ENCODE measurements at regions not wholly inside any gene's neighbourhood (a gene's known extent, or its start where the extent isn't known, plus 50 kb on each side); places are given as distances from the start of the nearest gene placed in this dataset.

DNA sequence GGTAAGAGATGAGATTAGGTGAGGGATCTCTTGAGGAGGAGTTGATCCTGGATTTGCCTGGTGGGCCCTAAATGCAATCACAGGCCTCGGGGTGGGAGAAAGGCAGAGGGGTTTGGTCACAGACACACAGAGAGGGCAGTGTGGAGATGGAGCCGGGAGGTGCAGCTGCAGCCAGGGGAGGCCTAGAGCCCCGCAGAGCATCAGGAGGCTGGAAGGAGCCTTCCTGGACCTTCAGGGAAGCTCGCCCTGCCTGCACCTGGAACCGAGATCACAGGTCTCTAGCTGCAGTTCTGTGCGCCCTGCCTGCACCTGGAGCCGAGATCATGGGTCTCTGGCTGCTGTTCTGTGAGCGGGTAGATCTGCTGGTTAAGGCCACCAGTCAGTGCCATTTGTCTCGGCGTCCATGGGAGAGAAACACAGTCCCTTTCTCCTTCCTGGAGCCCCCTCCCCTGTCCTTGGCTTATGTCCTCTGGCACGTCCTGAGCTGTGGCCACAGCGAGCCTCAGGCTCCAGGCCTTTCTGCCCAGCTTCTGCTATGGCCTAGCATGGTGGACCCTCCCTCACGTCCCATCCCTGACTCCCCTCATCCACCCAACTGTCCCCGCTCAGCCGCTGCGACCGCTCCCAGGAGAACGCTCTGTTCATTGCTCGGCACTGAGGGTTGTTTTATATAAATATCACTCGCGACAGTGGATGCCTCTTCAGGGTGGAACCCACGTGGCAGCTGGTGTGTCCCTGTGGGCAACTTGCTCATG lies 112.0 kb downstream of the DACT2 start:
- WGBS (ENCODE audit: insufficient coverage): 77% methylated on average over 13 of the region's 22 CpGs
- POLR2A ChIA-PET: no interaction called here
- Histone ChIP-seq H3K9me3 (ENCODE audit: control extremely low read depth in 1 of 3, control insufficient read depth in 2 of 3, insufficient read depth in 1 of 3, low read length in 2 of 3) (peaks cover 0 to 27% (median 0%) of the 10 kb centered on the region in 3 donors), H3K4me3 (ENCODE audit: control extremely low read depth in 1 of 5, extremely low read depth in 1 of 5, insufficient read depth in 1 of 5, low read depth in 2 of 5, low read length in 4 of 5) (no peak overlapping the region), H3K4me2 (replicated peaks; ENCODE audit: low read depth, low read length, poor library complexity, severe bottlenecking) (no peak overlapping the region), H3K4me1 (ENCODE audit: control insufficient read depth in 2 of 2, insufficient read depth in 2 of 2, low read length in 2 of 2) (no peaks in the 10 kb centered on the region), H3K9ac (ENCODE audit: low read length) (no peak overlapping the region), H4K20me1 (ENCODE audit: control insufficient read depth, insufficient read depth, low read length, poor library complexity, severe bottlenecking) (no peaks in the 10 kb centered on the region), H3K79me2 (ENCODE audit: control insufficient read depth, insufficient read depth, low read length) (no peaks in the 10 kb centered on the region), H3K27ac (ENCODE audit: low read length in 2 of 2) (no peak overlapping the region), H3K27me3 (replicated peaks in 1 of 4; ENCODE audit: control extremely low read depth in 1 of 4, control insufficient read depth in 3 of 4, insufficient read depth in 4 of 4, low read length in 3 of 4) (no peaks in the 10 kb centered on the region), H2AFZ (ENCODE audit: insufficient read depth, low read depth, low read length, poor library complexity, severe bottlenecking) (no peak overlapping the region), H3K36me3 (replicated peaks in 1 of 2; ENCODE audit: control extremely low read depth in 1 of 2, control insufficient read depth in 1 of 2, extremely low read depth in 1 of 2, insufficient read depth in 2 of 2, low read length in 1 of 2) (no peaks in the 10 kb centered on the region)
- intact Hi-C loops (cut with micrococcal nuclease): no loop called here
- H3K4me1 Mint-ChIP-seq: no peaks in the 10 kb centered on the region
- DNase-seq: no peak
- no peak overlapping the region for H3K27ac Mint-ChIP-seq
- no peaks in the 10 kb centered on the region for H3K27me3 Mint-ChIP-seq
- CTCF ChIA-PET: no interaction called here
- peaks cover 1% of the 10 kb centered on the region for H3K9me3 Mint-ChIP-seq (ENCODE audit: insufficient read depth)
- TF ChIP-seq EZH2 (IDR thresholded peaks at IDR 0.05; ENCODE audit: borderline replicate concordance, insufficient read depth, low read depth, low read length, poor library complexity, severe bottlenecking): no peak
- TF ChIP-seq, protein P1, sequence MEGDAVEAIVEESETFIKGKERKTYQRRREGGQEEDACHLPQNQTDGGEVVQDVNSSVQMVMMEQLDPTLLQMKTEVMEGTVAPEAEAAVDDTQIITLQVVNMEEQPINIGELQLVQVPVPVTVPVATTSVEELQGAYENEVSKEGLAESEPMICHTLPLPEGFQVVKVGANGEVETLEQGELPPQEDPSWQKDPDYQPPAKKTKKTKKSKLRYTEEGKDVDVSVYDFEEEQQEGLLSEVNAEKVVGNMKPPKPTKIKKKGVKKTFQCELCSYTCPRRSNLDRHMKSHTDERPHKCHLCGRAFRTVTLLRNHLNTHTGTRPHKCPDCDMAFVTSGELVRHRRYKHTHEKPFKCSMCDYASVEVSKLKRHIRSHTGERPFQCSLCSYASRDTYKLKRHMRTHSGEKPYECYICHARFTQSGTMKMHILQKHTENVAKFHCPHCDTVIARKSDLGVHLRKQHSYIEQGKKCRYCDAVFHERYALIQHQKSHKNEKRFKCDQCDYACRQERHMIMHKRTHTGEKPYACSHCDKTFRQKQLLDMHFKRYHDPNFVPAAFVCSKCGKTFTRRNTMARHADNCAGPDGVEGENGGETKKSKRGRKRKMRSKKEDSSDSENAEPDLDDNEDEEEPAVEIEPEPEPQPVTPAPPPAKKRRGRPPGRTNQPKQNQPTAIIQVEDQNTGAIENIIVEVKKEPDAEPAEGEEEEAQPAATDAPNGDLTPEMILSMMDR (IDR thresholded peaks at IDR 0.05): no peak
- ATAC-seq (ENCODE audit: low read depth): no peak
- H3K4me3 Mint-ChIP-seq: no peak overlapping the region

DNA sequence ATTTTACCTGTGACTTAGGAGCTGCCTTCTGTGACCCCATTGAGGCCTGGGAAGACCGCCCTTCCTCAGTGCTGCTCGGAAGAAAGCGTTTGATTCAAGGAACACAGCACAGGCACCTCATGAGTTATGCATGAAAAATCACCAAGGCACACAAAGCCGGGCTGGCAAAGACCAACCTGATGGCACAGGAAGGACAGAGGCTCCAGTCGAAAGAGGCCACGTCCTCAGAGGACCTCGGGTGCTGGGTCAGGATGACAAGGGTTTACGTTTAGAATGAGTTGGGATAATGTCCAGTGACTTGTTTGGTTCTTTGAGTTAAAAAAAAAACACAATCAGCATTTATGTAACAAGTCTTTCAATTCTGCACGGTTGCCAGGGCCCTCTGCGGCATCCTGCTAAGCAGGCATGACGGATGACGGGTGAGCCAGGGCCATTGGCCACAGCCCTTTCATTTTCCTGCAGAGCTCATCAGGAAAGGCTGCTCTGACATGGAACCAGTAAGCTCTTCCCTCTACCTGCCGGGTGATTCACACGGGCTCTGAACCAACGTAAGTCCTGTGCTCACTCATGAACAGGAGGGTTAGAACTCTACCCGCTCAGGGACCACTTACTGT lies 112.8 kb downstream of the DACT2 start:
- intact Hi-C loops (cut with micrococcal nuclease): no loop called here
- no peak for DNase-seq
- POLR2A ChIA-PET: no interaction called here

More for the DNA sequence above, 112.8 kb downstream of the DACT2 start:
- TF ChIP-seq, protein P1 (IDR thresholded peaks at IDR 0.05): no peak
- TF ChIP-seq EZH2 (IDR thresholded peaks at IDR 0.05; ENCODE audit: borderline replicate concordance, insufficient read depth, low read depth, low read length, poor library complexity, severe bottlenecking): no peak
- Mint-ChIP-seq H3K27me3 (no peaks in the 10 kb centered on the region), H3K4me1 (no peaks in the 10 kb centered on the region), H3K4me3 (no peak overlapping the region), H3K27ac (no peak overlapping the region), H3K9me3 (ENCODE audit: insufficient read depth) (peaks cover 1% of the 10 kb centered on the region)
- Histone ChIP-seq H3K9me3 (ENCODE audit: control extremely low read depth in 1 of 3, control insufficient read depth in 2 of 3, insufficient read depth in 1 of 3, low read length in 2 of 3) (peaks cover 0 to 24% (median 0%) of the 10 kb centered on the region in 3 donors), H3K9ac (ENCODE audit: low read length) (no peak overlapping the region), H3K4me3 (ENCODE audit: control extremely low read depth in 1 of 5, extremely low read depth in 1 of 5, insufficient read depth in 1 of 5, low read depth in 2 of 5, low read length in 4 of 5) (no peak overlapping the region), H3K27ac (ENCODE audit: low read length in 2 of 2) (no peak overlapping the region), H3K79me2 (ENCODE audit: control insufficient read depth, insufficient read depth, low read length) (no peaks in the 10 kb centered on the region), H2AFZ (ENCODE audit: insufficient read depth, low read depth, low read length, poor library complexity, severe bottlenecking) (no peak overlapping the region), H4K20me1 (ENCODE audit: control insufficient read depth, insufficient read depth, low read length, poor library complexity, severe bottlenecking) (no peaks in the 10 kb centered on the region), H3K4me1 (ENCODE audit: control insufficient read depth in 2 of 2, insufficient read depth in 2 of 2, low read length in 2 of 2) (no peaks in the 10 kb centered on the region), H3K27me3 (replicated peaks in 1 of 4; ENCODE audit: control extremely low read depth in 1 of 4, control insufficient read depth in 3 of 4, insufficient read depth in 4 of 4, low read length in 3 of 4) (no peaks in the 10 kb centered on the region), H3K4me2 (replicated peaks; ENCODE audit: low read depth, low read length, poor library complexity, severe bottlenecking) (no peak overlapping the region), H3K36me3 (replicated peaks in 1 of 2; ENCODE audit: control extremely low read depth in 1 of 2, control insufficient read depth in 1 of 2, extremely low read depth in 1 of 2, insufficient read depth in 2 of 2, low read length in 1 of 2) (no peaks in the 10 kb centered on the region)
- WGBS (ENCODE audit: insufficient coverage): 95% methylated on average over 11 of the region's 16 CpGs
- CTCF ChIA-PET: no interaction called here
- ATAC-seq (ENCODE audit: low read depth): no peak
